PC-9 (cell line): ENCODE measurements at regions not wholly inside any gene's neighbourhood (a gene's known extent, or its start where the extent isn't known, plus 50 kb on each side); places are given as distances from the start of the nearest gene placed in this dataset.

Experiments
- CTCF ChIP-seq: fragments of 200-600 bp; sonication (generic); conservative IDR thresholded peaks from 2 replicates; pipeline ENCODE4 v1.6.1; 2017; ENCODE audit warnings: mixed run types, antibody characterized with exemption, mild to moderate bottlenecking, moderate library complexity
- EZH2 ChIP-seq: fragments of 200-600 bp; sonication (generic); IDR thresholded peaks from 2 replicates; pipeline ENCODE4 v1.8.0; 2017; ENCODE audit warnings: antibody characterized with exemption, low read depth

DNA sequence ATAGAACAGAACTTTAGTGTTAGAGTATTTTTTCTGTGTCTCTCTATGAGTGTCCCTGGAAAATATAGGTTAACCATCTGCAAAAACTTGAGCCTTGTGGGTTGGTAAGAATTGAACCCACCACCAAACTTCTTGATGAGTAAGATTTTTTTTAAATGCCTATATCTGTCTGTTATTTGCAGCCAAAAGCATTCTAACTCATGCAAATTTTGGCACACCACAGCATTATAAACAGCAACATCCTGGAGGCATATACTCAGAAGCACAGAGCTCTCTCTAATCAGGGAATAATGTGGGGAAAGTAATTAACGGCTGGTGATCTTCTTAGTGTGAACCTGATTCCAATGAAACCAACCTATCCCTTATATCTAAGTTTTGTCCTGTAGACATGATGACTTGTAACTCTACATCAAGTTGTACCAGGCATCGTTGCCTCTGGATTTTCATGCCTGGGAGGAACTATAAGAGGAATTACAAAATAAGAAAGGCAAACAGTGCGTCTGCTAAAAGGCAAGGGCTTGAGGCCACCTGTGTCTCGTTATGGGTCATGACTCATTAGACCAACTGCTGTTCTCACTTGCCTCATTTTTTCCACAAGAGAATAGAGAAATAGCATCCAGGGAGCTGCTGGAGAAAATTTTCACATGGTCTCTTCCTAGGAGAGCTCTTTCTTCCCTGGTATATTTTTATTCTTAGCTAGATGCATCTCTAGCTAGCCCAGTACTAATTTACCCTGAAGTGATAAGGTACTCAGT, 202.4 kb downstream of the CHIC2 start:
- TF ChIP-seq EZH2, result no peak
- no peak for TF ChIP-seq CTCF
